Activated T-cell treated with anti-CD3 and anti-CD28 coated beads, Interleukin-2, amount 50 U/mL, for 24 hours (primary cell): ENCODE measurements at regions not wholly inside any gene's neighbourhood (a gene's known extent, or its start where the extent isn't known, plus 50 kb on each side); places are given as distances from the start of the nearest gene placed in this dataset.

Source experiments
- DNase-seq: peaks from one replicate; pipeline ENCODE4 v3.0.0-alpha.2; 2020
- H3K27ac Mint-ChIP-seq: 2 replicates; pipeline ENCODE4 v1.8.0; 2020; ENCODE audit warnings: mild to moderate bottlenecking, mixed read lengths
- H3K27me3 Mint-ChIP-seq: 2 replicates; pipeline ENCODE4 v1.8.0; 2020; ENCODE audit warnings: mixed read lengths
- H3K36me3 Mint-ChIP-seq: 2 replicates; pipeline ENCODE4 v1.8.0; 2020; ENCODE audit warnings: low read depth, mixed read lengths
- H3K4me1 Mint-ChIP-seq: 2 replicates; pipeline ENCODE4 v1.8.0; 2020; ENCODE audit warnings: low read depth, mixed read lengths
- H3K4me3 Mint-ChIP-seq: 2 replicates; pipeline ENCODE4 v1.8.0; 2020; ENCODE audit warnings: mild to moderate bottlenecking, moderate library complexity, mixed read lengths
- H3K9me3 Mint-ChIP-seq: 2 replicates; pipeline ENCODE4 v1.8.0; 2020; ENCODE audit warnings: mixed read lengths

DNA sequence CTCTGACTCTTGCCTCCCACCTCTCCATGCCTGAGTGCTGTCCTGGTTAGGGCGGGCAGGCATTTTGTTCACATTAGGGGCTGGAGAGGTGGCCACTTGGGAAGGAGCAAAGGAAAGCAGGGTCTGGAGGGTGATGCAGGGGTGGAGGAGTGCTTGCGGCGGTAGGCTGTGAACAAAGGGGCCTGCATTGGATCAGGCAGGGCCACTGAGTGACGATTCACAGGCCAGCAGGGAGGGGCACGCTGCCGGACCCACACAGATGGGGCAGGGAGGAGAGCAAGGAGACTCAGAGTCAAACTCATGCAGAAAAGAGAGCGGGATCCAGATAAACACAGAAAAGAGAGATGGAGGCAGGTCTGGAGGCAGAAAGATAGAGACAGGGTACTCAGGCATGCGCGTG lies 58.4 kb upstream of the TBX3 start:
- Mint-ChIP-seq H3K27ac (no peak overlapping the region), H3K4me1 (no peaks in the 10 kb centered on the region), H3K4me3 (no peak overlapping the region), H3K9me3 (no peaks in the 10 kb centered on the region), H3K36me3 (no peaks in the 10 kb centered on the region), H3K27me3 (peaks cover 11% of the 10 kb centered on the region)
- DNase-seq: no peak

DNA sequence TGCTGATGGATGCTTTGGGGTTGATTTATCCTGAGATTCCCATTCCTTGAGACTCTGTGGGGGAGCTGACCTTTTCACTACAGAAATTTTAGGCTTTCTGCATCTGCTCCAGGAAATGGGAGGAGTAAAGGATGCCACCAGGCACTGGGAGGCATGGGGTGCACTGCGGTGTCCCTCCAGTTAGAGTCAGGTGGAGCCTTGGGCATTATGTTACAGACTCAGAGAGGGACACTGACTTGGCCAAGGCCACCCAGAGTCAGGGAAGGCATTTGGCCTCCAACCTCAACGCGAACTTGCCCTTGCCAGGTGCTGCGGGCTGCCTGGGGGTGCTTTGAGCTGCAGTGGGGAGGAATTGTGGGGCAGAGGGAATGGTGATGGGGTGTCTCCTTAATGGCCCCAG lies 58.0 kb upstream of the TBX3 start:
- peaks cover 14% of the 10 kb centered on the region for H3K27me3 Mint-ChIP-seq
- no peak overlapping the region for H3K4me3 Mint-ChIP-seq
- no peaks in the 10 kb centered on the region for H3K9me3 Mint-ChIP-seq
- no peaks in the 10 kb centered on the region for H3K36me3 Mint-ChIP-seq
- no peaks in the 10 kb centered on the region for H3K4me1 Mint-ChIP-seq
- H3K27ac Mint-ChIP-seq: no peak overlapping the region
- no peak for DNase-seq

DNA sequence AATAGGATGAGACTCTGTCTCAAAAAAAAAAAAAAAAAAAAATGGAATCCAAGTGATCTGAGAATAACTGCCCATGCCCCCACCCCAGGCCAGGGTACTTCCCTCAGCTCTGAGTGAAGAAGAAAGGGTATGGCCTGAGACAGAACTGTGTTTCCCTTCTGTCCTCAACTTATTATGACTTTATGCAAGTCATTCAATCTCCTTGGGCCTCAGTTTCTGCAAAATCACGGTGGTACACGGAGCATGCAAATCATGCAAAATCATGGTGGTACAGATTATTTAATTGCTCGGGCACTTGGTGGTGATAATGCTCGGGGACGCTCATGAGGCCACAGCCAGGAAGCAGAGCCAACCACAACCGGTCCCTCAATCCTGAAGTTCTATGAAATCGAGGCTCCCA lies 56.5 kb upstream of the TBX3 start:
- no peaks in the 10 kb centered on the region for H3K36me3 Mint-ChIP-seq
- H3K4me1 Mint-ChIP-seq: peaks cover 1% of the 10 kb centered on the region
- no peaks in the 10 kb centered on the region for H3K9me3 Mint-ChIP-seq
- peaks cover 28% of the 10 kb centered on the region for H3K27me3 Mint-ChIP-seq
- no peak for DNase-seq
- no peak overlapping the region for H3K4me3 Mint-ChIP-seq
- H3K27ac Mint-ChIP-seq: no peak overlapping the region

DNA sequence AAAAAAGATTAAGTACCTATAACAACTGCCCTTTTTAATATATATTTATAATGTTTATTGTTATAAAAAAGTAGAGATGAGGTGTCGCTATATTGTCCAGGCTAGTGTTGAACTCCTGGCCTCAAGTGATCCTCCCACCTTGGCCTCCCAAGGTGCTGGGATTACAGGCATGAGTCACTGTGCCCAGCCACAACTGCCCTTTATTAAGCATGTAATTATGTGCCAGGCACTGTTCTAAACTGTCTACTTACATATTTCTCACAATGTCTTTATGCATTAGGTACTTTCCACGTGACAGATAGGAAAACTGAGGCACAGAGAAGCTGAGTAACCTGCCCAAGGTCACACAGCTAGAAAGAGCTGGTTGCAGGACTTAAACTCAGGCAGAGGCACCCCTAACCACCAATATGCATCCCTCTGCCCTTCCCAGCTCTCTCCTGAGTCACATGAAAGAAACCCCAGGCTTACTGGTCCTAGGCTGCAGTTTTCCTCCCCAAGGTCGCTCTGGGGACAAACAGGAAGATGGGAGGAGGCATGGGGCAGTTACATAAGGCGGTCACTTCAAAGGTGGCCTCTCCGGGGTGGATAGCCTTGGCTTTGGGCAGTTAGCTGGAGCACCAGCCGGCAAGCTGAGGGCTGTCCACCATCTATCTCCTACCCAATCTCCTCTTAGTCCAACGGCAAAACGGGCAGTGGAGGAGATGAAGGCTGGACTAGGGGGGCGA lies 54.6 kb upstream of the TBX3 start:
- no peak for DNase-seq
- Mint-ChIP-seq H3K27me3 (peaks cover 46% of the 10 kb centered on the region), H3K9me3 (no peaks in the 10 kb centered on the region), H3K36me3 (no peaks in the 10 kb centered on the region), H3K27ac (no peak overlapping the region), H3K4me3 (no peak overlapping the region), H3K4me1 (peaks cover 1% of the 10 kb centered on the region)

DNA sequence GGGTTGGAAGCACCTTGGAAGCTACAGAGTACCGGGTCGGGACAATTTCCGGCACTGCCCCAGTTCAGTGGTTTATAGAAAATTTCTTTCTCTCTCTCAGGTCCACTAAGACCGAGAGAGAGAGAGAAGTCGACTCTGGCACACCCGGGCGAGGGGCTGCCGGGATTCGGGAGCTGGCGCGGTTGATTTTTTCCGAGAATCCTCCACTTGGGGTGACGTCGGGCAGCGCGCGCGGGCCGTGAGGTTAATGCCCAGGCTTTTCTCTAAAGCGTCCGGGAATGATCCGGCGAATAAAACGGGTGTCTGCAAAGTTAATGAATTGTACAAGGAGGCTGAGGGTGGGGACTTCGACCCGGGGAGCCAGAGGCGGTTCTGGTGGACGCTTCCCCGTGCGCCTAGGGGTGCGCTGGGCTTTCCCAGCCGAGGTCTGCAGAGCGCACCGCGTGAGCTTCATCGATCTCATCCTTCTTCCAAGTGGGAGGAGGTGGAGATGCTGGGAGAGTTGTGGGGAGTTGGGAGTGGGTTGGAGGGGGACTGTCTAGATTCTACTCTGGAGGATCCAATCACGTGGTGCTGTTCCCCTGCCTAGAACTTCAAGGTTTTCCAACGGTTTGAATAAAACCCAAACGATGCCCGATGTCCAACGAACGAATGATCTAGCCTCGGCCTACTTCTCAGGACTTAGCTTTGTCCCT lies 51.9 kb upstream of the TBX3 start:
- Mint-ChIP-seq H3K27me3 (peaks cover 54% of the 10 kb centered on the region), H3K4me1 (peaks cover 1% of the 10 kb centered on the region), H3K4me3 (no peak overlapping the region), H3K36me3 (no peaks in the 10 kb centered on the region), H3K27ac (no peak overlapping the region), H3K9me3 (no peaks in the 10 kb centered on the region)
- DNase-seq: no peak

DNA sequence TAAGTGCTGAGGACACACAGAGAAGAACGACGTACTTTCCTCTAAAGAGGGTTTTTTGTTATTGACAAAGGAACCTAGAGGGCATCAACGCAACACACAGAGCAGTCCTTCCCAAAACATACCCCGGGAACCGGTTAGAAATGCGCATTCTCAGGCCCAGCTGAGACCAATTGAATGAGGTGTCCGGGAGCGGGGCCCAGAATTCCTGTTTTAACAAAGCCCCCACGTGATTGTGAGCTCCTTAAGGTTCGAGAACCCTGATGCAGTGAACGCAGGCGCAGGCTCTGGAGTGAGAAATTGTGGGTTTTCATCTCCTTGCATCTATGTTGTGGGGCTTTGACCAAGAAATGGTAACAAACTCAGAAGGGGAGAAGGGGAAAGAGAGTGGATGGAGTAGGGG lies 51.0 kb upstream of the TBX3 start:
- H3K27ac Mint-ChIP-seq: no peak overlapping the region
- no peak overlapping the region for H3K4me3 Mint-ChIP-seq
- H3K27me3 Mint-ChIP-seq: peaks cover 54% of the 10 kb centered on the region
- no peaks in the 10 kb centered on the region for H3K9me3 Mint-ChIP-seq
- no peak for DNase-seq
- H3K36me3 Mint-ChIP-seq: no peaks in the 10 kb centered on the region
- peaks cover 1% of the 10 kb centered on the region for H3K4me1 Mint-ChIP-seq

DNA sequence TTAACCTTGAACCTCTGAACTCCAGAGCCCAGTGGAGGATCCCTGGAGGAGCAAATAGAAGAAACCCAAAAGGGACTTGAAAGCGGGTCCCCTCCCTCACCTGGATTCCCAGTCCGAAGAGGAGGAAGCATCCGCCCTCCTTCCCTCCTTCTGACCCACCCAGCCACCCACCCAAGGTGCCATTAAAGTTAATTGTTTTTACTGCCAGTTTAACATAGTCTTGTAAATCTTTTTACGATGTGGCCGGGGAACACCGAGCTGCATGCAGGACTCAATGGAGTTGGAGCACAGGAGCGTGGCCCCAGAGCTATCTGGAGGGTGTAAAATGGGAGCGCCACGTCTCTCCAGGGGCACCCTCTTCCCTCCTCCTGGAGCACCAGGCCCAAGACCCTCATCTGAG lies 49.9 kb upstream of the TBX3 start:
- Mint-ChIP-seq H3K4me3 (no peak overlapping the region), H3K27me3 (peaks cover 51% of the 10 kb centered on the region), H3K4me1 (peaks cover 1% of the 10 kb centered on the region), H3K27ac (no peak overlapping the region), H3K36me3 (no peaks in the 10 kb centered on the region), H3K9me3 (no peaks in the 10 kb centered on the region)
- no peak for DNase-seq
